Transverse colon (tissue), 4 donors: ENCODE measurements at regions not wholly inside any gene's neighbourhood (a gene's known extent, or its start where the extent isn't known, plus 50 kb on each side); places are given as distances from the start of the nearest gene placed in this dataset.

Experiments used
- DNase-seq: peaks from one replicate; pipeline ENCODE4 v3.0.0-alpha.2; 2019
- H3K27ac ChIP-seq, 4 donors: fragments of 200-600 bp; sonication (generic); 2 replicates each; pipeline ENCODE4 v1.5.1; 2016 to 2018; ENCODE audit warnings: inconsistent platforms in 4 of 4
- H3K27me3 ChIP-seq: fragments of 200-600 bp; sonication (generic); 2 replicates; pipeline ENCODE4 v1.5.1; 2017; ENCODE audit warnings: inconsistent platforms
- H3K36me3 ChIP-seq, 4 donors: fragments of 200-600 bp; sonication (generic); 2 replicates each; pipeline ENCODE4 v1.5.1; 2017 to 2019; ENCODE audit warnings: inconsistent platforms in 4 of 4
- H3K4me1 ChIP-seq, 4 donors: fragments of 200-600 bp; sonication (generic); 2 replicates each; pipeline ENCODE4 v1.5.1; 2017 to 2020; ENCODE audit warnings: inconsistent platforms in 4 of 4
- H3K4me3 ChIP-seq, 4 donors: fragments of 200-600 bp; sonication (generic); 1 replicate in 1 of 4; 2 replicates in 3 of 4; pipeline versions ENCODE4 v1.5.1 to v1.6.1; 2017 to 2019; ENCODE audit warnings: inconsistent platforms in 4 of 4
- H3K9me3 ChIP-seq, 2 donors: fragments of 200-600 bp; sonication (generic); 2 replicates each; pipeline ENCODE4 v1.5.1; 2017 to 2019; ENCODE audit warnings: inconsistent platforms in 2 of 2
- CTCF ChIP-seq, 5 experiments: fragments of 200-600 bp in 3 of 5; fragments of 450-650 bp in 2 of 5; sonication (generic) in 3 of 5; IDR thresholded peaks; 1 replicate in 2 of 5; 2 replicates in 3 of 5; pipeline ENCODE4 v1.5.1; 2016 to 2017; ENCODE audit warnings: antibody characterized with exemption in 5 of 5, inconsistent platforms in 3 of 5, mild to moderate bottlenecking in 2 of 5, moderate library complexity in 1 of 5
- EP300 ChIP-seq: sonication (generic); formaldehyde crosslinking; IDR thresholded peaks from one replicate; pipeline ENCODE4 v1.6.1; 2017; ENCODE audit warnings: antibody characterized with exemption, low read depth
- POLR2A ChIP-seq: fragments of 450-650 bp; IDR thresholded peaks from one replicate; pipeline ENCODE4 v1.6.1; 2016; ENCODE audit warnings: antibody characterized with exemption, mild to moderate bottlenecking, moderate library complexity
- POLR2AphosphoS5 ChIP-seq, 3 donors: sonication (generic); formaldehyde crosslinking; IDR thresholded peaks; one replicate each; pipeline ENCODE4 v1.6.1; 2016; ENCODE audit warnings: antibody characterized with exemption in 3 of 3
- WGBS, 2 donors: methylation state at CpG; one replicate each; pipeline ENCODE4 v1.1.5; 2018; ENCODE audit warnings: low coverage in 1 of 2; 5-methylcytosine and 5-hydroxymethylcytosine counted together
- in situ Hi-C, 4 donors: fragments of 200-750 bp; cut with MboI; loops; one replicate each; pipeline versions ENCODE4 v1.15.0 to v1.15.1; 2017; ENCODE audit warnings: low sequenced_read_pairs in 3 of 4, low pct_ligation_motif_present in 1 of 4, low pct_unique_long_range_greater_than_20kb in 1 of 4
- intact Hi-C: fragments of 100-400 bp; cut with DNase I; formaldehyde crosslinking; loops from one replicate; pipeline ENCODE4 v1.15.1; 2023; ENCODE audit warnings: low total_unique reads

GRCh38 chr3:116586285-116586944, 123.2 kb upstream of the TUSC7 start:
- DNase-seq, result no peak
- intact Hi-C loops (no loop called here), in situ Hi-C loops (no loop called here)
- no peaks in the 10 kb centered on the region for H3K27me3 ChIP-seq
- H3K9me3 ChIP-seq, result no peaks in the 10 kb centered on the region
- WGBS, 2 donors, result 59 to 66% methylated on average over 7 of the region's 7 CpGs
- H3K4me3 ChIP-seq, result no peak overlapping the region
- TF ChIP-seq CTCF (IDR thresholded peaks at IDR 0.05) (no peak), POLR2AphosphoS5 (IDR thresholded peaks at IDR 0.05) (no peak), POLR2A (no peak), EP300 (no peak)
- H3K36me3 ChIP-seq, result no peaks in the 10 kb centered on the region
- no peak overlapping the region for H3K27ac ChIP-seq
- no peaks in the 10 kb centered on the region for H3K4me1 ChIP-seq

- Histone ChIP-seq H3K27ac (no peak overlapping the region), H3K4me1 (no peaks in the 10 kb centered on the region), H3K9me3 (no peaks in the 10 kb centered on the region), H3K27me3 (no peaks in the 10 kb centered on the region), H3K4me3 (no peak overlapping the region), H3K36me3 (no peaks in the 10 kb centered on the region)
- intact Hi-C loops, result no loop called here
- DNase-seq, result no peak
- no peak for TF ChIP-seq POLR2A
- no peak for TF ChIP-seq CTCF (IDR thresholded peaks at IDR 0.05)
- no peak for TF ChIP-seq POLR2AphosphoS5 (IDR thresholded peaks at IDR 0.05)
- TF ChIP-seq EP300, result no peak
- in situ Hi-C loops, result no loop called here
- 40 to 43% methylated on average over 3 of the region's 3 CpGs for WGBS, 2 donors
Measured at GRCh38 chr3:116591236-116591635, 118.3 kb upstream of the TUSC7 start.

- Histone ChIP-seq H3K4me3 (no peak overlapping the region), H3K36me3 (no peaks in the 10 kb centered on the region), H3K4me1 (no peaks in the 10 kb centered on the region), H3K27me3 (no peaks in the 10 kb centered on the region), H3K27ac (no peak overlapping the region), H3K9me3 (no peaks in the 10 kb centered on the region)
- intact Hi-C loops (no loop called here), in situ Hi-C loops (no loop called here)
- TF ChIP-seq CTCF (IDR thresholded peaks at IDR 0.05) (no peak), EP300 (no peak), POLR2A (no peak), POLR2AphosphoS5 (IDR thresholded peaks at IDR 0.05) (no peak)
- DNase-seq, result no peak
- WGBS, 2 donors, result 87 to 92% methylated on average over 2 of the region's 2 CpGs
Measured at GRCh38 chr3:116601206-116601605, 108.4 kb upstream of the TUSC7 start.

- 44 to 92% methylated on average over 3 to 5 of the region's 5 CpGs for WGBS, 2 donors
- no peaks in the 10 kb centered on the region for H3K4me1 ChIP-seq
- intact Hi-C loops (no loop called here), in situ Hi-C loops (no loop called here)
- TF ChIP-seq POLR2A (no peak), EP300 (no peak), POLR2AphosphoS5 (IDR thresholded peaks at IDR 0.05) (no peak), CTCF (IDR thresholded peaks at IDR 0.05) (no peak)
- H3K27ac ChIP-seq, result no peak overlapping the region
- no peak for DNase-seq
- no peaks in the 10 kb centered on the region for H3K9me3 ChIP-seq
- H3K36me3 ChIP-seq, result no peaks in the 10 kb centered on the region
- H3K27me3 ChIP-seq, result no peaks in the 10 kb centered on the region
- no peak overlapping the region for H3K4me3 ChIP-seq
Measured at GRCh38 chr3:116607205-116607604, 102.4 kb upstream of the TUSC7 start.
